Kidney (tissue), 13 donors: ENCODE measurements at regions not wholly inside any gene's neighbourhood (a gene's known extent, or its start where the extent isn't known, plus 50 kb on each side); places are given as distances from the start of the nearest gene placed in this dataset.
"Not testable (repeated sequence)": the region's sequence is repeated elsewhere in the genome, so short reads cannot be mapped to it uniquely, and the experiment has no call there.

Experiments used
- DNase-seq, 5 donors: peaks; one replicate each; pipeline ENCODE4 v3.0.0-alpha.2; 2013 to 2020
- FAIRE-seq: peaks from 2 replicates; lab custom pipeline; 2012; peaks lifted over from hg19 to GRCh38; lab: Jason Lieb, UNC
- H3K27ac ChIP-seq, 2 donors: one replicate each; pipeline ENCODE4 v1.7.0; 2013; ENCODE audit warnings: low read depth in 2 of 2, low read length in 2 of 2, inconsistent platforms in 1 of 2
- H3K27me3 ChIP-seq: one replicate; pipeline ENCODE4 v1.7.1; 2013; ENCODE audit warnings: low read length, inconsistent platforms; ENCODE audit not compliant: control insufficient read depth, insufficient read depth
- H3K36me3 ChIP-seq, 3 donors: one replicate each; pipeline versions ENCODE4 v1.7.0 to v1.7.1; 2013; ENCODE audit warnings: low read length in 3 of 3, control low read depth in 1 of 3, inconsistent platforms in 1 of 3; ENCODE audit not compliant: insufficient read depth in 3 of 3, control insufficient read depth in 2 of 3
- H3K4me1 ChIP-seq, 3 donors: one replicate each; pipeline versions ENCODE4 v1.7.0 to v1.7.1; 2013; ENCODE audit warnings: low read length in 3 of 3, inconsistent platforms in 1 of 3, low read depth in 1 of 3; ENCODE audit not compliant: control insufficient read depth in 2 of 3, insufficient read depth in 2 of 3
- H3K4me3 ChIP-seq, 3 donors: one replicate each; pipeline versions ENCODE4 v1.7.0 to v1.8.1; 2013; ENCODE audit warnings: low read length in 3 of 3, control low read depth in 1 of 3, inconsistent platforms in 1 of 3
- H3K9ac ChIP-seq, 3 donors: one replicate each; pipeline versions ENCODE4 v1.7.0 to v1.7.1; 2013; ENCODE audit warnings: low read length in 3 of 3, control low read depth in 1 of 3, inconsistent platforms in 1 of 3
- H3K9me3 ChIP-seq, 3 donors: one replicate each; pipeline versions ENCODE4 v1.7.0 to v1.7.1; 2013; ENCODE audit warnings: low read length in 3 of 3, control low read depth in 1 of 3, inconsistent platforms in 1 of 3; ENCODE audit not compliant: control insufficient read depth in 2 of 3, insufficient read depth in 1 of 3
- intact Hi-C: fragments of 100-400 bp; cut with DNase I; formaldehyde crosslinking; loops from one replicate; pipeline ENCODE4 v1.11.1; 2022
- TF ChIP-seq, protein P1 (sequence below): IDR thresholded peaks from 3 replicates; pipeline ENCODE4 v1.5.1; 2012; ENCODE audit warnings: mild to moderate bottlenecking, moderate library complexity, borderline replicate concordance; ENCODE audit not compliant: insufficient read depth; ENCODE audit errors: extremely low read depth
- donor health status: control.
- donor health status: control.
- donor health status: control.
- donor health status: control.
- donor health status: control.
- donor health status: DM: yes; HTN: yes; CAD: no.
- donor health status: Normal renal cell carcinoma (clear cell type).

DNA sequence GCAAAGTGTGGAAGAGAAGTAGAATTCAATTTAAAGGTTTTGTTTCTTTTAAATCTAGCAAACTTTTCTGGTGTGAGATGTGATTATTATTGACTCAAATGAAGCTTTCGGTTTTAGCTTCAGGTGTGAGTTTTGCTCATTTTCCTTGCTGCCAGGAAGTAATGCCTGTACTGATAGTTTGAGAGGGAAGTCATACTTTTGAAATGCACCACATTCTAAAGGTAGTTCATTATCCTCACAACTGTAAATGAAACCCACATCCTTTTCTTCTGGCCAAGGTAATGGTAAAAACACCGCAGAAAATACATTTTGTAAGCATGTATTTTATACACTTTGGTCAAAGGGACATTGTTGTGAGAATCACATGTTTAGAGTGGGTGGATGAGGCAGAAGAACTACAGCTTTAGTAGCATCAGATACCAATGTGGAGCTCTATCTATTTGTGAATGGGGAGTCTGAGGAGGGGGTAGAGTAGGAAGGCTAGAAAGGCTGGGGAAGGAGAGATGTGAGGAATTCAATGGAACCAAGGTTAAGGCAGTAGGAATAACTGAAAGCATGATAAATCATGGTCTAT lies 167.0 kb upstream of the CDKN2B start:
- Histone ChIP-seq H3K36me3 (no peaks in the 10 kb centered on the region), H3K4me1 (no peaks in the 10 kb centered on the region), H3K27ac (no peak overlapping the region), H3K4me3 (no peak overlapping the region), H3K9me3 (no peaks in the 10 kb centered on the region), H3K9ac (no peak overlapping the region), H3K27me3 (no peaks in the 10 kb centered on the region)
- TF ChIP-seq, protein P1, sequence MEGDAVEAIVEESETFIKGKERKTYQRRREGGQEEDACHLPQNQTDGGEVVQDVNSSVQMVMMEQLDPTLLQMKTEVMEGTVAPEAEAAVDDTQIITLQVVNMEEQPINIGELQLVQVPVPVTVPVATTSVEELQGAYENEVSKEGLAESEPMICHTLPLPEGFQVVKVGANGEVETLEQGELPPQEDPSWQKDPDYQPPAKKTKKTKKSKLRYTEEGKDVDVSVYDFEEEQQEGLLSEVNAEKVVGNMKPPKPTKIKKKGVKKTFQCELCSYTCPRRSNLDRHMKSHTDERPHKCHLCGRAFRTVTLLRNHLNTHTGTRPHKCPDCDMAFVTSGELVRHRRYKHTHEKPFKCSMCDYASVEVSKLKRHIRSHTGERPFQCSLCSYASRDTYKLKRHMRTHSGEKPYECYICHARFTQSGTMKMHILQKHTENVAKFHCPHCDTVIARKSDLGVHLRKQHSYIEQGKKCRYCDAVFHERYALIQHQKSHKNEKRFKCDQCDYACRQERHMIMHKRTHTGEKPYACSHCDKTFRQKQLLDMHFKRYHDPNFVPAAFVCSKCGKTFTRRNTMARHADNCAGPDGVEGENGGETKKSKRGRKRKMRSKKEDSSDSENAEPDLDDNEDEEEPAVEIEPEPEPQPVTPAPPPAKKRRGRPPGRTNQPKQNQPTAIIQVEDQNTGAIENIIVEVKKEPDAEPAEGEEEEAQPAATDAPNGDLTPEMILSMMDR = no peak
- no peak for DNase-seq
- FAIRE-seq = no peak
- intact Hi-C loops = no loop called here

DNA sequence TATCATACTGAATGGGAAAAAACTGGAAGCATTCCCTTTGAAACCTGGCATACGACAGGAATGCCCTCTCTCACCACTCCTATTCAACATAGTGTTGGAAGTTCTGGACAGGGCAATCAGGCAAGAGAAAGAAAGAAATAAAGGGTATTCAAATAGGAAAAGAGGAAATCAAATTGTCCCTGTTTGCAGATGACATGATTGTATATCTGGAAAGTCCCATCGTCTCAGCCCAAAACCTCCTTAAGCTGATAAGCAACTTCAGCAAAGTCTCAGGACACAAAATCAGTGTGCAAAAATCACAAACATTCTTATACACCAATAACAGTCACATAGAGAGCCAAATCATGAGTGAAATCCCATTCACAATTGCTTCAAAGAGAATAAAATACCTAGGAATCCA lies 171.9 kb upstream of the CDKN2B start:
- intact Hi-C loops, H3K27me3 ChIP-seq, H3K4me3 ChIP-seq, H3K9ac ChIP-seq, FAIRE-seq, H3K4me1 ChIP-seq, H3K36me3 ChIP-seq, H3K27ac ChIP-seq, DNase-seq, H3K9me3 ChIP-seq: not testable (repeated sequence)

DNA sequence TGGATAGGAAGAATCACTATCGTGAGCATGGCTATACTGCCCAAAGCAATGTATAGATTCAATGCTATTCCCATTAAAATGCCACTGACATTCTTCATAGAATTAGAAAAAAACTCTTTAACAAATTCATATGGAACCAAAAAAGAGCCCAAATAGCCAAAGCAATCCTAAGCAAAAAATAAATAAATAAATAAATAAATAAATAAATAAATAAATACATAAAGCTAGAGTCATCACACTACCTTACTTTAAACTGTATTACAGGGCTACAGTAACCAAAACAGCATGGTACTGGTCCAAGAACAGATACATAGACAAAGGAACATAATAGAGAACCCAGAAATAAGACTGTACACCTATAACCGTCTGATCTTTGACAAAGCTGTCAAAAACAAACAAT lies 180.4 kb upstream of the CDKN2B start:
- intact Hi-C loops = no loop called here
- no peak for FAIRE-seq
- no peaks in the 10 kb centered on the region for H3K36me3 ChIP-seq
- no peak overlapping the region for H3K27ac ChIP-seq
- no peak overlapping the region for H3K9ac ChIP-seq
- TF ChIP-seq, protein P1 = no peak
- no peak for DNase-seq
- no peak overlapping the region for H3K4me3 ChIP-seq
- H3K9me3 ChIP-seq = no peaks in the 10 kb centered on the region
- H3K4me1 ChIP-seq = no peaks in the 10 kb centered on the region
- H3K27me3 ChIP-seq = no peaks in the 10 kb centered on the region

DNA sequence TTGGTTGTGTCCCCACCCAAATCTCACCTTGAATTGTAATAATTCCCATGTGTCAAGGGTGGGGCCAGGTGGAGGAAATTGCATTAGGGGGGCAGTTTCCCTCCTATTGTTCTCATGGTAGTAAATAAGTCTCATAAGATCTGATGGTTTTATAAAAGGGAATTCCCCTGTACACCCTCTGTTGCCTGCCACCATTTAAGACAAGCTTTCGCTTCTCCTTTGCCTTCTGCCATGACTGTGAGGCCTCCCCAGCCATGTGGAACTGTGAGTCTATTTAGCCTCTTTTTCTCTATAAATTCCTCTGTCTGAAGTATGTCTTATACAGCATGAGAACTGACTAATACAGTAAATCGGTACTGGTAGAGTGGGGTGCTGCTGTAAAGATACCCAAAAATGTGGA lies 187.9 kb upstream of the CDKN2B start:
- H3K27me3 ChIP-seq, H3K4me1 ChIP-seq, H3K36me3 ChIP-seq, H3K4me3 ChIP-seq, DNase-seq, FAIRE-seq, H3K27ac ChIP-seq, intact Hi-C loops, H3K9ac ChIP-seq, H3K9me3 ChIP-seq: not testable (repeated sequence)
